Chondrocyte (in vitro differentiated cells): ENCODE measurements at regions not wholly inside any gene's neighbourhood (a gene's known extent, or its start where the extent isn't known, plus 50 kb on each side); places are given as distances from the start of the nearest gene placed in this dataset.

ENCODE experiments used
- DNase-seq: peaks from one replicate; pipeline ENCODE4 v3.0.0; 2021; ENCODE audit warnings: mixed read lengths, low spot score
- H3K27ac Mint-ChIP-seq: one replicate; pipeline ENCODE4 v1.8.0; 2021; ENCODE audit warnings: mild to moderate bottlenecking, moderate library complexity, mixed read lengths; ENCODE audit not compliant: unreplicated experiment
- H3K27me3 Mint-ChIP-seq: 2 replicates; pipeline ENCODE4 v1.8.0; 2021; ENCODE audit warnings: low read depth, mixed read lengths
- H3K36me3 Mint-ChIP-seq: 2 replicates; pipeline ENCODE4 v1.8.0; 2021; ENCODE audit warnings: low read depth, mixed read lengths
- H3K4me1 Mint-ChIP-seq: 2 replicates; pipeline ENCODE4 v1.8.0; 2021; ENCODE audit warnings: low read depth, mild to moderate bottlenecking, mixed read lengths
- H3K4me3 Mint-ChIP-seq: one replicate; pipeline ENCODE4 v1.8.0; 2021; ENCODE audit warnings: mild to moderate bottlenecking, moderate library complexity, mixed read lengths; ENCODE audit not compliant: unreplicated experiment
- H3K9me3 Mint-ChIP-seq: 2 replicates; pipeline ENCODE4 v1.8.0; 2021; ENCODE audit warnings: low read depth, mixed read lengths
- TF ChIP-seq, protein P1 (sequence below): fragments of 200-600 bp; sonication (generic); IDR thresholded peaks from 2 replicates; pipeline ENCODE4 v1.5.0; 2021; ENCODE audit warnings: antibody characterized with exemption, mild to moderate bottlenecking, moderate library complexity

DNA sequence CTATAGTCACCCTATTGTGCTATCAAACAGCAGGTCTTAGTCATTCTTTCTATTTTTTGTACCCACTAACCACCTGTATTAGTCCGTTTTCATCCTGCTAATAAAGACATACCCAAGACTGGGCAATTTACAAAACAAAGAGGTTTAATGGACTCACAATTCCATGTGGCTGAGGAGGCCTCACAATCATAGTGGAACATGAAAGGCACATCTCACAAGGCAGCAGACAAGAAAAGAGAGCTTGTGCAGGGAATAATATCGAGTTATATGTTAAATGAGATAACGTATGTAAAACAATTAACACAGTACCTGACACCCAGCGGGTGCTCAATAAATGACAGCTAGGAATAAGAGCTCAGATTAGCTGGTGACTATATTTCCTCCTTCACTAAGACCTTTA, 88.1 kb upstream of the WDR44 start:
- Mint-ChIP-seq H3K4me3 (no peak overlapping the region), H3K9me3 (no peaks in the 10 kb centered on the region), H3K27ac (no peak overlapping the region), H3K27me3 (peaks cover 21% of the 10 kb centered on the region), H3K36me3 (no peaks in the 10 kb centered on the region), H3K4me1 (no peaks in the 10 kb centered on the region)
- TF ChIP-seq, protein P1, sequence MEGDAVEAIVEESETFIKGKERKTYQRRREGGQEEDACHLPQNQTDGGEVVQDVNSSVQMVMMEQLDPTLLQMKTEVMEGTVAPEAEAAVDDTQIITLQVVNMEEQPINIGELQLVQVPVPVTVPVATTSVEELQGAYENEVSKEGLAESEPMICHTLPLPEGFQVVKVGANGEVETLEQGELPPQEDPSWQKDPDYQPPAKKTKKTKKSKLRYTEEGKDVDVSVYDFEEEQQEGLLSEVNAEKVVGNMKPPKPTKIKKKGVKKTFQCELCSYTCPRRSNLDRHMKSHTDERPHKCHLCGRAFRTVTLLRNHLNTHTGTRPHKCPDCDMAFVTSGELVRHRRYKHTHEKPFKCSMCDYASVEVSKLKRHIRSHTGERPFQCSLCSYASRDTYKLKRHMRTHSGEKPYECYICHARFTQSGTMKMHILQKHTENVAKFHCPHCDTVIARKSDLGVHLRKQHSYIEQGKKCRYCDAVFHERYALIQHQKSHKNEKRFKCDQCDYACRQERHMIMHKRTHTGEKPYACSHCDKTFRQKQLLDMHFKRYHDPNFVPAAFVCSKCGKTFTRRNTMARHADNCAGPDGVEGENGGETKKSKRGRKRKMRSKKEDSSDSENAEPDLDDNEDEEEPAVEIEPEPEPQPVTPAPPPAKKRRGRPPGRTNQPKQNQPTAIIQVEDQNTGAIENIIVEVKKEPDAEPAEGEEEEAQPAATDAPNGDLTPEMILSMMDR, result no peak
- no peak for DNase-seq

DNA sequence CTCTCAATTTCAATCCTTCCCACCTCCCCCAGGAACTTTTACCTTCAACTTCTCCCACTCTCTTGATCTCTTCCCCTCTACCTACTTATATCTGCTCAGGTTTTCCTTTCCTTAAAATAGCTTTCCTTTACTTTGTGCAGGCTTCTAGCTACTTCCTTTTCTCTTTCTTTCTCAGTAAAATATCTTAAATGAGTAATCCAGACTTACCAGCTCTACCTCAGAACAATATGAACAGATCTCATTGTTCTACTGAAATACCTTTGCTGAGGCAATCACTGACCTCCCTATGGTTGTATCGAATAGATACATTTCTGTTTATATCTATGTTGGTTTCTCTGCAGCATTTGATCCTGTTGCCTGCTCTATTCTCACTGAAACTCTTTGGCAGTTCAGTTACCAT, 86.7 kb upstream of the WDR44 start:
- no peak for DNase-seq
- Mint-ChIP-seq H3K27ac (no peak overlapping the region), H3K9me3 (no peaks in the 10 kb centered on the region), H3K4me1 (no peaks in the 10 kb centered on the region), H3K4me3 (no peak overlapping the region), H3K36me3 (no peaks in the 10 kb centered on the region), H3K27me3 (peaks cover 21% of the 10 kb centered on the region)
- TF ChIP-seq, protein P1, result no peak

DNA sequence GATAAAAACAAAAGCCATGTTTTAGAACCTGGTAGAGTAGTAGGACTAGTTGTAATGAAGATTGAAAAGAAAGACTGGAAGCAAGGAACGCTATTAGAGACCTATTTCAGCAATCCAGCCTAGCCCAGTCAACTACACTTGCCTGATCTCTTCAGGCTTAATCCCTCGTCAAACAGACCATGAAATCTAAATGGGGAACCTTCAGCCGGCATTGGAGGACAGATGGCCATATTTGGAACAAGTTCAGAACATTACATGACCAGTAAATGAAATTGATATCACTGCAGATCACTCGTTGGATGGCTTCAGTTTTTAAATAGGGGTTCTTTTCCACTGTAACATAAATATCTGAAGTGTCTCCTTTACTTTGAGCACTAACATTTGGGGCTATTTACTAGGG, 84.8 kb upstream of the WDR44 start:
- Mint-ChIP-seq H3K9me3 (peaks cover 2% of the 10 kb centered on the region), H3K27me3 (peaks cover 18% of the 10 kb centered on the region), H3K4me1 (no peaks in the 10 kb centered on the region), H3K36me3 (no peaks in the 10 kb centered on the region), H3K27ac (no peak overlapping the region), H3K4me3 (no peak overlapping the region)
- TF ChIP-seq, protein P1, result no peak
- no peak for DNase-seq

DNA sequence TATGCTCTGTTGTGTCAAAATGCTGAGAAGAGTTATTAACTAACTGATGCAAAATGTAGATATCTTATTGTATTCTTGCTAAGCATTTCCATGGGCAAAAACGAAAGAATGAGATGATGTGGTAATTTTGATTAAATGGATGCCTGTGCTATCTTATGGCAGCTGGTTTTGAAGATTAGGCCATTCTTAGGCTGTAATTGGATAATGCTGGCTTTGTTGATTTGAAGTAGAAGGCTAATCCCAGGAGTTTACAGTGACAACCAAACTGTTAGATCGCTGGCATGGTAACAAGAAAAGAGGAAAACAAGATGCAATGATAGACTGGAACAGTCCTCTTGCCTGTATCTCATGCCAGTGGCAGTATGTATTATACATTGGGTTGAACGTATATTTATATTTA, 74.1 kb upstream of the WDR44 start:
- Mint-ChIP-seq H3K27me3 (no peaks in the 10 kb centered on the region), H3K36me3 (no peaks in the 10 kb centered on the region), H3K4me1 (no peaks in the 10 kb centered on the region), H3K4me3 (no peak overlapping the region), H3K27ac (no peak overlapping the region), H3K9me3 (peaks cover 14% of the 10 kb centered on the region)
- DNase-seq, result no peak
- TF ChIP-seq, protein P1, result no peak

DNA sequence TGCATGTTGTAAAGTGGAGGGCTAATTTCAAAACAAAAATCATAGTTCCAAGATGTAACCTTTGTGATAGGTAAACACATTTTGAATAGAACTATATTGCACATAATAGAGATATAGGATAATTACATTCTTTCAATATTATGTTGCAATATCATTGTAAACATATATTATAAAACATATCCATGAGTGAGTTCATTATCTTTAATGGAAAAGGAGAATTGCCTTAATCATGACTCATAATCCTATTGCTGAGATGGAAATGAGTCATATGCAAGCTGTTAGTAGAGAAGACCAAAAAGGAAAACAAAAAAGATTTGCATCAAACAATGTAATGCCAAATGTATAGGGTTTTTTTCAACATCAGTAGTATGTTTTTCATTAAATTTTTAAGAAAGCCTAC, 73.7 kb upstream of the WDR44 start:
- Mint-ChIP-seq H3K9me3 (peaks cover 9% of the 10 kb centered on the region), H3K4me1 (no peaks in the 10 kb centered on the region), H3K27ac (no peak overlapping the region), H3K36me3 (no peaks in the 10 kb centered on the region), H3K4me3 (no peak overlapping the region), H3K27me3 (no peaks in the 10 kb centered on the region)
- DNase-seq, result no peak
- TF ChIP-seq, protein P1, result no peak
